HL-60 (cell line): ENCODE measurements at regions not wholly inside any gene's neighbourhood (a gene's known extent, or its start where the extent isn't known, plus 50 kb on each side); places are given as distances from the start of the nearest gene placed in this dataset.

Source experiments
- GABPA ChIP-seq: IDR thresholded peaks from 2 replicates; pipeline ENCODE4 v1.6.1; 2012; ENCODE audit warnings: low read depth
- POLR2AphosphoS5 ChIP-seq: IDR thresholded peaks from 2 replicates; pipeline ENCODE4 v1.6.1; 2012; ENCODE audit warnings: low read depth
- TF ChIP-seq, protein P1 (sequence below): IDR thresholded peaks from one replicate; pipeline ENCODE4 v1.5.1; 2011; ENCODE audit warnings: low read length, control low read depth, inconsistent platforms; ENCODE audit not compliant: insufficient read depth
- TF ChIP-seq, protein P2 (sequence below): IDR thresholded peaks from 2 replicates; pipeline ENCODE4 v1.6.1; 2012; ENCODE audit warnings: low read depth; ENCODE audit not compliant: insufficient replicate concordance

GRCh38 chr5:20305463-20305862, 317.5 kb upstream of the CDH18 start:
- TF ChIP-seq, protein P1, sequence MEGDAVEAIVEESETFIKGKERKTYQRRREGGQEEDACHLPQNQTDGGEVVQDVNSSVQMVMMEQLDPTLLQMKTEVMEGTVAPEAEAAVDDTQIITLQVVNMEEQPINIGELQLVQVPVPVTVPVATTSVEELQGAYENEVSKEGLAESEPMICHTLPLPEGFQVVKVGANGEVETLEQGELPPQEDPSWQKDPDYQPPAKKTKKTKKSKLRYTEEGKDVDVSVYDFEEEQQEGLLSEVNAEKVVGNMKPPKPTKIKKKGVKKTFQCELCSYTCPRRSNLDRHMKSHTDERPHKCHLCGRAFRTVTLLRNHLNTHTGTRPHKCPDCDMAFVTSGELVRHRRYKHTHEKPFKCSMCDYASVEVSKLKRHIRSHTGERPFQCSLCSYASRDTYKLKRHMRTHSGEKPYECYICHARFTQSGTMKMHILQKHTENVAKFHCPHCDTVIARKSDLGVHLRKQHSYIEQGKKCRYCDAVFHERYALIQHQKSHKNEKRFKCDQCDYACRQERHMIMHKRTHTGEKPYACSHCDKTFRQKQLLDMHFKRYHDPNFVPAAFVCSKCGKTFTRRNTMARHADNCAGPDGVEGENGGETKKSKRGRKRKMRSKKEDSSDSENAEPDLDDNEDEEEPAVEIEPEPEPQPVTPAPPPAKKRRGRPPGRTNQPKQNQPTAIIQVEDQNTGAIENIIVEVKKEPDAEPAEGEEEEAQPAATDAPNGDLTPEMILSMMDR: no peak
- TF ChIP-seq, protein P2, sequence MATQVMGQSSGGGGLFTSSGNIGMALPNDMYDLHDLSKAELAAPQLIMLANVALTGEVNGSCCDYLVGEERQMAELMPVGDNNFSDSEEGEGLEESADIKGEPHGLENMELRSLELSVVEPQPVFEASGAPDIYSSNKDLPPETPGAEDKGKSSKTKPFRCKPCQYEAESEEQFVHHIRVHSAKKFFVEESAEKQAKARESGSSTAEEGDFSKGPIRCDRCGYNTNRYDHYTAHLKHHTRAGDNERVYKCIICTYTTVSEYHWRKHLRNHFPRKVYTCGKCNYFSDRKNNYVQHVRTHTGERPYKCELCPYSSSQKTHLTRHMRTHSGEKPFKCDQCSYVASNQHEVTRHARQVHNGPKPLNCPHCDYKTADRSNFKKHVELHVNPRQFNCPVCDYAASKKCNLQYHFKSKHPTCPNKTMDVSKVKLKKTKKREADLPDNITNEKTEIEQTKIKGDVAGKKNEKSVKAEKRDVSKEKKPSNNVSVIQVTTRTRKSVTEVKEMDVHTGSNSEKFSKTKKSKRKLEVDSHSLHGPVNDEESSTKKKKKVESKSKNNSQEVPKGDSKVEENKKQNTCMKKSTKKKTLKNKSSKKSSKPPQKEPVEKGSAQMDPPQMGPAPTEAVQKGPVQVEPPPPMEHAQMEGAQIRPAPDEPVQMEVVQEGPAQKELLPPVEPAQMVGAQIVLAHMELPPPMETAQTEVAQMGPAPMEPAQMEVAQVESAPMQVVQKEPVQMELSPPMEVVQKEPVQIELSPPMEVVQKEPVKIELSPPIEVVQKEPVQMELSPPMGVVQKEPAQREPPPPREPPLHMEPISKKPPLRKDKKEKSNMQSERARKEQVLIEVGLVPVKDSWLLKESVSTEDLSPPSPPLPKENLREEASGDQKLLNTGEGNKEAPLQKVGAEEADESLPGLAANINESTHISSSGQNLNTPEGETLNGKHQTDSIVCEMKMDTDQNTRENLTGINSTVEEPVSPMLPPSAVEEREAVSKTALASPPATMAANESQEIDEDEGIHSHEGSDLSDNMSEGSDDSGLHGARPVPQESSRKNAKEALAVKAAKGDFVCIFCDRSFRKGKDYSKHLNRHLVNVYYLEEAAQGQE: no peak
- TF ChIP-seq GABPA: no peak
- TF ChIP-seq POLR2AphosphoS5: no peak
